ENCODE measurements at regions not wholly inside any gene's neighbourhood (a gene's known extent, or its start where the extent isn't known, plus 50 kb on each side); places are given as distances from the start of the nearest gene placed in this dataset.

DNA sequence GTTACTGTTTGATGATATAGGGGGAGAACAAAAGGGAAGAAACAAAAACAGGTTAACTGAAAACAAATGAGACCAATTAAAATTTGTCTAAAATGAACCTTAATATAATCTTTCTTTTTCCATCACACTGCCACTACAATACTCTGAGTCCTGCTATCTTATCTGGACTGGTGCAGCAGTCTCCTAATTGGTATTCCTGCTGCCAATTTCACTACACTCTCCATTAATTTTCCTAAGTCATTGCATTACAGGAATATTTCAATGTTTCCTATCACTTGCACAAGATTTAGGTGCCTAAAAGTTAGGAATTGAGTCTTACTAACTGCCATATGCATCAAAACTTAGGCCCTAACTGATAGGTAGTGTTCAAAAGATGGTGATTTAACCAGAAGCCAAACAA is 884.9 kb upstream of the MGAT4C start:
- Histone ChIP-seq H3K4me3 (no peak overlapping the region), H3K36me3 (no peaks in the 10 kb centered on the region), H3K9me3 (no peaks in the 10 kb centered on the region), H3K27me3 (no peaks in the 10 kb centered on the region), H3K27ac (no peak overlapping the region), H3K4me1 (no peaks in the 10 kb centered on the region)
- intact Hi-C loops (cut with DNase I), result no loop called here
- no peak for TF ChIP-seq EP300 (IDR thresholded peaks at IDR 0.05)
- no peak for DNase-seq

- Histone ChIP-seq H3K4me3 (no peak overlapping the region), H3K36me3 (no peaks in the 10 kb centered on the region), H3K27ac (no peak overlapping the region), H3K27me3 (no peaks in the 10 kb centered on the region), H3K9me3 (no peaks in the 10 kb centered on the region), H3K4me1 (no peaks in the 10 kb centered on the region)
- 85 to 96% methylated on average over 1 of the region's 1 CpG for WGBS, 2 donors
- TF ChIP-seq POLR2AphosphoS5 (IDR thresholded peaks at IDR 0.05) (no peak), EP300 (IDR thresholded peaks at IDR 0.05) (no peak), POLR2A (IDR thresholded peaks at IDR 0.05) (no peak), CTCF (IDR thresholded peaks at IDR 0.05) (no peak)
- no peak for DNase-seq
- intact Hi-C loops (cut with DNase I), result no loop called here
These were observed 884.1 kb upstream of the MGAT4C start for GRCh38 chr12:87140262-87140661.

DNA sequence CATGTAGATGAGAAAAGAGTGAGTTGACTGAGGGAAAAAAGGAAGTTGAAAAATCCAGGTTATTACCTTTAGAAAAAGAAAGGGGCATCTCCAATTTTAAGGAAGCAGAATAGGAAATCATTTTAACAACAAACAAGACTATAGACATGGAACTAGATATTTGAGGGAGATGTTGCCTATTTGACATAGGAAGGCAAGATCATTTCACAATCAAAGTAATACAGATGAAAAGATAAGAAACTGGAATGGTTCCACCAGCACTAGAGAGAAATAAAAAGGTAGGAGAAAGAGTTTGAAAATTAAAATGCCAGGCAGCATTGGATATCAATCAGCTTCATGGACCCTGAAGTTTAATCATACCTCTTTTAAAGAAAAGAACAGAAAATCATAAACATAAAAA is 881.0 kb upstream of the MGAT4C start:
- TF ChIP-seq POLR2A (IDR thresholded peaks at IDR 0.05) (no peak), CTCF (IDR thresholded peaks at IDR 0.05) (no peak), EP300 (IDR thresholded peaks at IDR 0.05) (no peak), POLR2AphosphoS5 (IDR thresholded peaks at IDR 0.05) (no peak)
- intact Hi-C loops (cut with DNase I), result no loop called here

GRCh38 chr12:87136330-87136976 is 880.3 kb upstream of the MGAT4C start:
- Histone ChIP-seq H3K27ac (no peak overlapping the region), H3K4me3 (no peak overlapping the region), H3K9me3 (no peaks in the 10 kb centered on the region), H3K36me3 (no peaks in the 10 kb centered on the region), H3K4me1 (no peaks in the 10 kb centered on the region), H3K27me3 (no peaks in the 10 kb centered on the region)
- no peak for DNase-seq
- no peak for TF ChIP-seq POLR2AphosphoS5 (IDR thresholded peaks at IDR 0.05)
- no peak for TF ChIP-seq EP300 (IDR thresholded peaks at IDR 0.05)
- TF ChIP-seq CTCF (IDR thresholded peaks at IDR 0.05), result no peak
- TF ChIP-seq POLR2A (IDR thresholded peaks at IDR 0.05), result no peak
- WGBS, 2 donors, result 40 to 42% methylated on average over 2 of the region's 2 CpGs
- intact Hi-C loops (cut with DNase I), result no loop called here

More for the DNA sequence above, 881.0 kb upstream of the MGAT4C start:
- Histone ChIP-seq H3K27me3 (no peaks in the 10 kb centered on the region), H3K4me1 (no peaks in the 10 kb centered on the region), H3K4me3 (no peak overlapping the region), H3K9me3 (no peaks in the 10 kb centered on the region), H3K36me3 (no peaks in the 10 kb centered on the region), H3K27ac (no peak overlapping the region)
- DNase-seq, result no peak

DNA sequence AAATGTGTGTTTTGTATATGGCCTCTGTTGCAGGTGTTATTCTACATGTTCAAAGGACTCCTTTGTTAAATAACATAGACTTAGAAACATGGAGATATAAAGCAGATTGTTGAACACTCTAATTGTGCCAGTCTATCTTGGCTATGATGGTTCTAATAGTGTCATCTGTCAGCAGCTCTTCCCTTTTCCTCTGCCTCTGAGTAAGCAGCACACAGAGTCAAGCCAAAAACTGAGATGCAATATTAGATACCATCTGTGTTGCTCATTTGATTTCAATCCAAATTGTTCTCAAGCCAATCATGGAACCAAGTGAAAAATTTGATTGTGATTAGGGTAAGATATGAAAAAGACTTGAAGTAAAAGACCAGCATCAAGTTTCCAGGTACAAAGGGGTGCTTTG is 871.1 kb upstream of the MGAT4C start:
- no peaks in the 10 kb centered on the region for H3K4me1 ChIP-seq
- H3K4me3 ChIP-seq, result no peak overlapping the region
- TF ChIP-seq CTCF (IDR thresholded peaks at IDR 0.05) (no peak), EP300 (IDR thresholded peaks at IDR 0.05) (no peak), POLR2A (IDR thresholded peaks at IDR 0.05) (no peak), POLR2AphosphoS5 (IDR thresholded peaks at IDR 0.05) (no peak)
- no peaks in the 10 kb centered on the region for H3K36me3 ChIP-seq
- no peak overlapping the region for H3K27ac ChIP-seq
- DNase-seq, result no peak
- no peaks in the 10 kb centered on the region for H3K27me3 ChIP-seq
- no peaks in the 10 kb centered on the region for H3K9me3 ChIP-seq
- intact Hi-C loops (cut with DNase I), result no loop called here
